Cardiac muscle cell (in vitro differentiated cells and primary cell): ENCODE measurements at regions not wholly inside any gene's neighbourhood (a gene's known extent, or its start where the extent isn't known, plus 50 kb on each side); places are given as distances from the start of the nearest gene placed in this dataset.

Experiments used
- DNase-seq, 2 donors: peaks; one replicate each; pipeline versions ENCODE4 v3.0.0 to v3.0.0-alpha.2; 2010 to 2017; ENCODE audit warnings: low read depth in 1 of 2, low spot score in 1 of 2
- H3K27ac ChIP-seq: fragments of 200-600 bp; sonication (generic); 2 replicates; pipeline ENCODE4 v1.5.1; 2016
- H3K27me3 ChIP-seq: fragments of 200-600 bp; sonication (generic); 2 replicates; pipeline ENCODE4 v1.6.0; 2016; ENCODE audit warnings: control low read depth
- H3K36me3 ChIP-seq: fragments of 200-600 bp; sonication (generic); 2 replicates; pipeline ENCODE4 v1.5.1; 2016; ENCODE audit warnings: control low read depth
- H3K4me1 ChIP-seq: fragments of 200-600 bp; sonication (generic); 2 replicates; pipeline ENCODE4 v1.8.1; 2017; ENCODE audit warnings: low read depth, mild to moderate bottlenecking, mixed run types
- H3K4me3 ChIP-seq: fragments of 200-600 bp; sonication (generic); 2 replicates; pipeline ENCODE4 v1.5.1; 2016; ENCODE audit warnings: mild to moderate bottlenecking
- H3K9me3 ChIP-seq: fragments of 200-600 bp; sonication (generic); 2 replicates; pipeline ENCODE4 v1.5.1; 2017; ENCODE audit warnings: low read depth, mild to moderate bottlenecking, control low read depth
- CTCF ChIP-seq: IDR thresholded peaks from 2 replicates; pipeline ENCODE4 v1.5.1; 2012; ENCODE audit warnings: low read depth, mild to moderate bottlenecking, low read length

GRCh38 chr2:136219341-136219740 is 101.4 kb upstream of the CXCR4 start:
- no peak for TF ChIP-seq CTCF
- Histone ChIP-seq H3K36me3 (no peaks in the 10 kb centered on the region), H3K27me3 (no peaks in the 10 kb centered on the region), H3K4me1 (no peaks in the 10 kb centered on the region), H3K27ac (no peak overlapping the region), H3K9me3 (no peaks in the 10 kb centered on the region), H3K4me3 (no peak overlapping the region)
- DNase-seq = no peak

- TF ChIP-seq CTCF = no peak
- no peaks in the 10 kb centered on the region for H3K27me3 ChIP-seq
- no peak overlapping the region for H3K27ac ChIP-seq
- no peaks in the 10 kb centered on the region for H3K36me3 ChIP-seq
- no peaks in the 10 kb centered on the region for H3K9me3 ChIP-seq
- no peak overlapping the region for H3K4me3 ChIP-seq
- DNase-seq = no peak
- no peaks in the 10 kb centered on the region for H3K4me1 ChIP-seq
Observed at GRCh38 chr2:136217996-136218395, 100.0 kb upstream of the CXCR4 start.

GRCh38 chr2:136215908-136216472 is 98.0 kb upstream of the CXCR4 start:
- Histone ChIP-seq H3K27ac (no peak overlapping the region), H3K4me1 (no peaks in the 10 kb centered on the region), H3K9me3 (no peaks in the 10 kb centered on the region), H3K27me3 (no peaks in the 10 kb centered on the region), H3K36me3 (no peaks in the 10 kb centered on the region), H3K4me3 (no peak overlapping the region)
- no peak for DNase-seq
- TF ChIP-seq CTCF = no peak

- Histone ChIP-seq H3K36me3 (no peaks in the 10 kb centered on the region), H3K27ac (no peak overlapping the region), H3K27me3 (no peaks in the 10 kb centered on the region), H3K9me3 (no peaks in the 10 kb centered on the region), H3K4me1 (no peaks in the 10 kb centered on the region), H3K4me3 (no peak overlapping the region)
- no peak for DNase-seq
- TF ChIP-seq CTCF = no peak
Observed at GRCh38 chr2:136215449-136215848, 97.5 kb upstream of the CXCR4 start.

- no peak overlapping the region for H3K27ac ChIP-seq
- no peaks in the 10 kb centered on the region for H3K4me1 ChIP-seq
- H3K4me3 ChIP-seq = no peak overlapping the region
- H3K9me3 ChIP-seq = no peaks in the 10 kb centered on the region
- no peaks in the 10 kb centered on the region for H3K27me3 ChIP-seq
- TF ChIP-seq CTCF = no peak
- no peaks in the 10 kb centered on the region for H3K36me3 ChIP-seq
- no peak for DNase-seq
Observed at GRCh38 chr2:136214307-136215200, 96.6 kb upstream of the CXCR4 start.
